Spleen (tissue), 11 donors: ENCODE measurements at regions not wholly inside any gene's neighbourhood (a gene's known extent, or its start where the extent isn't known, plus 50 kb on each side); places are given as distances from the start of the nearest gene placed in this dataset.
"Not testable (repeated sequence)": the region's sequence is repeated elsewhere in the genome, so short reads cannot be mapped to it uniquely, and the experiment has no call there.

Experiments used
- DNase-seq: peaks from one replicate; pipeline ENCODE4 v3.0.0-alpha.2; 2020
- H3K27ac ChIP-seq, 8 donors: fragments of 200-600 bp; sonication (generic) in 7 of 8; 1 replicate in 4 of 8; 2 replicates in 4 of 8; pipeline versions ENCODE4 v1.5.0 to v1.8.0; 2016 to 2021; ENCODE audit warnings: inconsistent platforms in 4 of 8, mild to moderate bottlenecking in 4 of 8, moderate library complexity in 1 of 8
- H3K27me3 ChIP-seq, 7 donors: fragments of 200-600 bp; sonication (generic) in 6 of 7; replicated peaks in 1 of 7; 1 replicate in 4 of 7; 2 replicates in 3 of 7; pipeline versions ENCODE4 v1.5.0 to v1.8.0; 2016 to 2021; ENCODE audit warnings: inconsistent platforms in 3 of 7, mild to moderate bottlenecking in 1 of 7
- H3K36me3 ChIP-seq, 6 donors: fragments of 200-600 bp; sonication (generic) in 5 of 6; 1 replicate in 4 of 6; 2 replicates in 2 of 6; pipeline versions ENCODE4 v1.5.0 to v1.8.0; 2016 to 2021; ENCODE audit warnings: inconsistent platforms in 2 of 6
- H3K4me1 ChIP-seq, 6 donors: fragments of 200-600 bp; sonication (generic) in 5 of 6; 1 replicate in 3 of 6; 2 replicates in 3 of 6; pipeline versions ENCODE4 v1.5.0 to v1.8.0; 2016 to 2021; ENCODE audit warnings: inconsistent platforms in 3 of 6
- H3K4me3 ChIP-seq, 8 donors: fragments of 200-600 bp; sonication (generic) in 7 of 8; 1 replicate in 4 of 8; 2 replicates in 4 of 8; pipeline versions ENCODE4 v1.5.0 to v1.8.0; 2016 to 2021; ENCODE audit warnings: inconsistent platforms in 4 of 8, mild to moderate bottlenecking in 4 of 8, moderate library complexity in 2 of 8
- H3K9me3 ChIP-seq, 8 donors: fragments of 200-600 bp; sonication (generic) in 7 of 8; 1 replicate in 4 of 8; 2 replicates in 4 of 8; pipeline versions ENCODE4 v1.5.0 to v1.8.0; 2016 to 2021; ENCODE audit warnings: inconsistent platforms in 4 of 8
- CTCF ChIP-seq, 11 experiments: fragments of 200-600 bp in 7 of 11; fragments of 450-650 bp in 4 of 11; sonication (generic) in 4 of 11; IDR thresholded peaks in 8 of 11; conservative IDR thresholded peaks in 3 of 11; 1 replicate in 7 of 11; 2 replicates in 4 of 11; pipeline versions ENCODE4 v1.4.0 to v1.8.0; 2016 to 2021; ENCODE audit warnings: antibody characterized with exemption in 11 of 11, inconsistent platforms in 4 of 11, mild to moderate bottlenecking in 1 of 11
- POLR2A ChIP-seq, 3 donors: fragments of 450-650 bp; IDR thresholded peaks; one replicate each; pipeline ENCODE4 v1.5.1; 2017; ENCODE audit warnings: antibody characterized with exemption in 3 of 3, mild to moderate bottlenecking in 1 of 3
- POLR2AphosphoS5 ChIP-seq, 3 donors: sonication (generic); formaldehyde crosslinking; IDR thresholded peaks; one replicate each; pipeline ENCODE4 v1.5.1; 2017; ENCODE audit warnings: antibody characterized with exemption in 3 of 3
- WGBS, 5 donors: extraction: QIAGEN DNeasy Blood & Tissue Kit in 3 of 5; methylation state at CpG; one replicate each; pipeline versions ENCODE4 v1.1.5 to v1.1.7; 2013 to 2018; 5-methylcytosine and 5-hydroxymethylcytosine counted together
- intact Hi-C: fragments of 100-400 bp; cut with DNase I; formaldehyde crosslinking; loops from one replicate; pipeline ENCODE4 v1.15.0; 2023; ENCODE audit warnings: low total_unique reads
- donor health status: healthy with polysubstance abuse.
- donor health status: DM: no; HTN: no; CAD: no; lungs with moderate emphysema.
- donor health status: DM: no; HTN: no; CAD: no.
- donor health status: Bipolar disorder and iron deficiency.
- donor health status: healthy.
- donor health status: DM: no; HTN: no; CAD: no.
- donor health status: DM: yes; HTN: yes; CAD: no.

- DNase-seq = no peak
- TF ChIP-seq CTCF (IDR thresholded peaks at IDR 0.05 in 8 of 11, conservative IDR thresholded peaks at IDR 0.05 in 3 of 11) = no peak
- TF ChIP-seq POLR2A (IDR thresholded peaks at IDR 0.05) = no peak
- no peak for TF ChIP-seq POLR2AphosphoS5 (IDR thresholded peaks at IDR 0.05)
- Histone ChIP-seq H3K27ac (no peak overlapping the region), H3K4me1 (no peaks in the 10 kb centered on the region), H3K9me3 (no peaks in the 10 kb centered on the region), H3K27me3 (peaks cover 0 to 4% (median 0%) of the 10 kb centered on the region in 7 donors), H3K36me3 (no peaks in the 10 kb centered on the region), H3K4me3 (peak overlapping the region in 1 of 8 donors; percentile 40)
- 28 to 46% (median 45%) methylated on average over 10 of the region's 10 CpGs for WGBS, 5 donors
- intact Hi-C loops = no loop called here
These were observed 144.7 kb downstream of the ALX1 start for GRCh38 chr12:85424581-85425348.

GRCh38 chr12:85425349-85425612 lies 145.3 kb downstream of the ALX1 start:
- 22 to 36% (median 31%) methylated on average over 1 of the region's 1 CpG for WGBS, 5 donors
- intact Hi-C loops = no loop called here

GRCh38 chr12:85425926-85426325 lies 145.9 kb downstream of the ALX1 start:
- no peak for TF ChIP-seq CTCF (IDR thresholded peaks at IDR 0.05 in 8 of 11, conservative IDR thresholded peaks at IDR 0.05 in 3 of 11)
- TF ChIP-seq POLR2A (IDR thresholded peaks at IDR 0.05) = no peak
- no peak for TF ChIP-seq POLR2AphosphoS5 (IDR thresholded peaks at IDR 0.05)
- DNase-seq = no peak
- WGBS, 5 donors = 63 to 86% (median 71%) methylated on average over 4 of the region's 4 CpGs
- Histone ChIP-seq H3K27me3 (peaks cover 0 to 4% (median 0%) of the 10 kb centered on the region in 7 donors), H3K4me3 (no peak overlapping the region), H3K9me3 (no peaks in the 10 kb centered on the region), H3K27ac (no peak overlapping the region), H3K36me3 (no peaks in the 10 kb centered on the region), H3K4me1 (no peaks in the 10 kb centered on the region)
- intact Hi-C loops = no loop called here

More at GRCh38 chr12:85425349-85425612, 145.3 kb downstream of the ALX1 start:
- H3K27ac ChIP-seq = no peak overlapping the region
- no peak for DNase-seq
- H3K36me3 ChIP-seq = no peaks in the 10 kb centered on the region
- H3K4me3 ChIP-seq = no peak overlapping the region
- TF ChIP-seq POLR2A (IDR thresholded peaks at IDR 0.05) (no peak), POLR2AphosphoS5 (IDR thresholded peaks at IDR 0.05) (no peak), CTCF (IDR thresholded peaks at IDR 0.05 in 8 of 11, conservative IDR thresholded peaks at IDR 0.05 in 3 of 11) (no peak)
- peaks cover 0 to 4% (median 0%) of the 10 kb centered on the region in 7 donors for H3K27me3 ChIP-seq
- no peaks in the 10 kb centered on the region for H3K4me1 ChIP-seq
- H3K9me3 ChIP-seq = no peaks in the 10 kb centered on the region

- H3K36me3 ChIP-seq, intact Hi-C loops, H3K4me3 ChIP-seq, H3K27me3 ChIP-seq, H3K9me3 ChIP-seq, DNase-seq, H3K27ac ChIP-seq, H3K4me1 ChIP-seq: not testable (repeated sequence)
These were observed 153.1 kb downstream of the ALX1 start for GRCh38 chr12:85433148-85433547.

GRCh38 chr12:85440271-85440670 lies 160.3 kb downstream of the ALX1 start:
- Histone ChIP-seq H3K4me3 (no peak overlapping the region), H3K27ac (no peak overlapping the region), H3K36me3 (no peaks in the 10 kb centered on the region), H3K27me3 (no peaks in the 10 kb centered on the region), H3K4me1 (no peaks in the 10 kb centered on the region), H3K9me3 (peaks cover 0 to 2% (median 0%) of the 10 kb centered on the region in 8 donors)
- TF ChIP-seq POLR2A (IDR thresholded peaks at IDR 0.05) (no peak), POLR2AphosphoS5 (IDR thresholded peaks at IDR 0.05) (no peak), CTCF (IDR thresholded peaks at IDR 0.05 in 8 of 11, conservative IDR thresholded peaks at IDR 0.05 in 3 of 11) (no peak)
- WGBS, 5 donors = 76 to 94% (median 85%) methylated on average over 1 of the region's 1 CpG
- intact Hi-C loops = no loop called here
- no peak for DNase-seq
